DMS53 (cell line): ENCODE measurements at regions not wholly inside any gene's neighbourhood (a gene's known extent, or its start where the extent isn't known, plus 50 kb on each side); places are given as distances from the start of the nearest gene placed in this dataset.
A peak's percentile ranks its signal among the peaks of the same experiment; 100 is the strongest.
"Not testable (repeated sequence)": the region's sequence is repeated elsewhere in the genome, so short reads cannot be mapped to it uniquely, and the experiment has no call there.

ENCODE experiments used
- DNase-seq: peaks from one replicate; lab custom pipeline; 2025; lab: John Stamatoyannopoulos, UW

DNA sequence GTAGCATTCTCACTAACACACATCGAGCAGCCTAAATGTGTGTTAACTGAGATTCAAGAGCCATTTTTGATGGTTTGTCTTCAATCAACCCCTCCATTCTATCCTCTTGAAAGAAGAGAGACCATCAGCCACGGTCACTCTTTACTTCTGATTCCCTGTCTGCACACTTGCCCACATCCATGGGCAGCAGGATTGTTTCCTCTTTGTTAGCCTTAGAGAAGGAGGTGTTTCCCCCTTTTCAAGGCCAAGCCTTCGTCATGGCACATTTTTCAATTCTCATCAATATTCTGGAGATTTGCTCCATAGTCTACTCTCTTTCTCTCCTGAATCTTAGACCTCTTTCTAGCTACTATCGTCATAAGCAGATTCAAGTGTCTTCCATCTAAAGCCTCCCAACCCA, 522.4 kb upstream of the NAALADL2 start:
- no peak for DNase-seq

DNA sequence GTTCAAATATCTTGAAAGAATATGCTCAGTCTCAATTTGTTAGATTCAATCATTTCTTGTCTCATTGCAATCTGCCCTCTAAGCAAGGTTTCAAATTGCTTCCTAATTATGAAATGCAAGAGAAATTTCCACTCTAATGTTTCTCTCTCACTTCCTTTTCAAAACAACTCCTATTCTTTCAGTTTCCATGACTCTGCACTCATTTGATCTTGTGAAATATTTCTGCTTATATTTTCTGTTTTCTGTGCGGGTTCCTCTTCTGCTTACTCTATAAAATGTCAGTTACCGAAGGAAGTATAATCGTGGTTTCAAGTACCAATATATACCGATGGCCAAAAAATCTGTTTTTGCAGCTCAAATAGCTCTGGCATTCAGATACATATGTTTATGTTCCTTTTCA, 521.9 kb upstream of the NAALADL2 start:
- no peak for DNase-seq

- no peak for DNase-seq
These were observed 518.2 kb upstream of the NAALADL2 start for GRCh38 chr3:174340624-174341587.

DNA sequence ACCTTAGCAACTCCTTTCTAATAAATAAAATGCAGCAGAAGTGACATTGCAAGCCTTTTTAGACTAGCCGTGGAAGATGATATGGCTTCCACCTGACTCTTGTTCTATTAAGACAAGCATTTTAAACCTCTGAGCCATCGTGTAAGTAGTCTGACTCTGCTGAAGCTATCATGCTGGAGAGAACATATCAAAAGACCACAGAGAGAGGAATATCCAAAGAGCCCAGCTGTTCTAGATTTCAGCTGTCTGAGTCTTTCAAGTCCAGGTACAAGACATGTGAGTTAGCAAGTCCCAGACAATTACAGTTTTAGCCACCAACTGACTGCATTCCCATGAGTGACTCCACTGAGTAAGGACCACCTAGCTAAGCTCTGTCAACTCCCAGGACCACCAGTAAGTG, 517.0 kb upstream of the NAALADL2 start:
- DNase-seq: no peak

DNA sequence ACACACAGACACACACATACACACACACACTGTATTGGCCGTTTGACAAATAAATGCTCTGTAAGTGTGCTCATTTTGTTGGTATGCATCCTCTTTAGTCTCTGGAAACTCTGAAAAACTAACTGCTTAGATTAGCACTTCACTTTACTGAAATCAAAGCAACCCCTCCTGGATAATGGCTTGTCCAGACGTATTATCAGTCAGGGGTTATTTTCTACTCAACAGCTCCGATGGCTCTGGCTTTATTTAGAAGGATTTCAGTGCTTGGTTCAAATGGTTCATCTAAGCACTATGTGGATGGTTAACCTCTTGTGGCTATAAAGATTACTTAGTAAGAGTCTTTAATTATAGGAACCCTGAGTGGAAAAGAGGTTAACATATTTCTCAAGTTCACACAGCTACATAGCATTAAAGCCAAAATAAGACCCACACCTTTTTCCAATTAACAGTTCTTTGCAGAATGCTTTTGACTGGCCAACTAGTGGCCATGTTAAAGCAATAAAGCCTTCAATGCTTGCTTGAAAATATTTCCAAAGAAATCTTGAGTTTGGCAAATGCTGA, 516.1 kb upstream of the NAALADL2 start:
- no peak for DNase-seq

DNA sequence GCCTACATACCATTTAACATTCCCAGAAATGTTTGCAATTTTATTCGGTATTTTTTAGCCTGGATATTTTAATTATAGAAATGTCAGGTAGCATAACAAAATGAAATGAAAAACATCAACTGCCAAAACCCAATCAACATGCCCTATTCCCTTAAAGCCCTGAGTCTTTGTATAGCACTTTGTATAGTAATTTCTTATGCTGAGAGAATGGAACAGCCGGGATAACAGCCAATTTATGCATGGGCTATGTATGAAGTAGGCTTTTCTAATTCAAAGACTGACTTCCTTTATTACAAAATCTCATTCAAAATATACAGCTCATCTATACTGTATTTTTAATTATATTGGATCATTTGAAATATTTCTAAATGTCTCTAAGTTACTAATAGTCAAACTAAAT, 513.0 kb upstream of the NAALADL2 start:
- DNase-seq: no peak

GRCh38 chr3:174346571-174346970, 512.6 kb upstream of the NAALADL2 start:
- no peak for DNase-seq

DNA sequence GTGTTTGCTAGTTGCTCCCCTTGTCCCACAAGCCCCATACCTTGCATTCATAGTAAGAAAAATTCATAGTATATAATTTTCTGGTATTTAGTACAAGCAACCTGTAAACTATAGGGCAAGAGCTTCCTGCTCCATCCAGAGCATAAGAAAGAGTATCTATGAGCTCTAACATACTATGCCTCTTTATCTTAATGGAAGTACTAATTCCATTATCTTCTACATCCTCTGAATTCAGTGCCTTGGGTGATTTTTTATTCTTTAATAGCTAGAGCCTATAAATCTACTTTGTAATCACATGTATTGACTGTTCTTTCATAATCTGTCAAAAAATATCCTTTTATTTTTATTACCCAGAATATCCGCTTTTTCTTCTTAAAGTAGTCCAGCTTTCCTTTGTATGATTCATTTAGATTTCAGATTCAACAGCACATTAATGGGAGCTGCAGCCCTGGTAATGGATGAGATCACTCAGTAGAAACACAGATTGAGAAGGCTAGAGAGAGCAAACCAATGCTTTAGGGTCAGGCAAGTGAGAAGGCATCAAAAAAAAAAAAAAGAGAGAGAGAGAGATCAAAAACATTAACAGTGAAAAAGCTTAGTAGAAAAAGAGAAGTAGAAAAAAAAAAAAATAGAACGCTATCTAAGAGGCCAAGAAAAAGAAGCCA, 511.5 kb upstream of the NAALADL2 start:
- no peak for DNase-seq

- DNase-seq: no peak
These were observed 506.9 kb upstream of the NAALADL2 start for GRCh38 chr3:174352227-174352626.

DNA sequence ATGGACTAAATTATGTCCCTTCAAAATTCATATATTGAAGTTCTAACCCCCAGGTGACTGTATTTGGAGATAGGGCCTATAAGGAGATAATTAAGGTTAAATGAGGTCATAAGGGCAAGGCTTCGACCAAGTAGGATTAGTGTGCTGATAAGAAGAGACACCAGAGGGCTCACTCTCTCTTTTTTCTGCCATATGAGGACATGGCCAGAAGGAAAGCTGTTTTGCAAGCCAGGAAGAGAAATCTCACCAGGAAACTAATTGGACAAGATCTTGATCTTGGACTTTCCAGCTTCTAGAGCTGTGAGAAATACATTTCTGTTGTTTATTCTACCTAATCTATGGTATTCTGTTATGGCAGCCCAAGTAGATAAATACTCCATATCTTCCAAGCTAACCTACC, 503.6 kb upstream of the NAALADL2 start:
- peak; percentile 60 for DNase-seq

GRCh38 chr3:174356596-174356995, 502.5 kb upstream of the NAALADL2 start:
- DNase-seq: no peak

DNA sequence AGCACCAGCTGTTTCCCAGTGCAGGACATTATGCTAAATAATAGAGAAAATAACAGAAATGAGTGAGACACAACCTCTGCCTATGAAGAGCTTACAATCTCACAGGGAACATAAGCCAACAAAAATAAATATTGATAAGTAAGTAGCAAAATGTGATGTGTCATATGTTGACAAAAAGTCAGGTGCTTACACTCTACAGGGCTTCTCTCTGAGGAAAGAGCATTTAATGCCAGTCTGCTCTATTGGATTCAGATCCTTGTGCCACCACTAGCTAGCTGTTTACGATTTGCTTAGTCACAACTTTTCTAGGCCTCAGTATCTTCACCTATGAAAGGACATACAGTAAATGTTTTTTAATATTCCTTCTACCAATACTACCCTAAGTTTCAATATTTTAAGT, 500.9 kb upstream of the NAALADL2 start:
- peak; percentile 71 for DNase-seq

DNA sequence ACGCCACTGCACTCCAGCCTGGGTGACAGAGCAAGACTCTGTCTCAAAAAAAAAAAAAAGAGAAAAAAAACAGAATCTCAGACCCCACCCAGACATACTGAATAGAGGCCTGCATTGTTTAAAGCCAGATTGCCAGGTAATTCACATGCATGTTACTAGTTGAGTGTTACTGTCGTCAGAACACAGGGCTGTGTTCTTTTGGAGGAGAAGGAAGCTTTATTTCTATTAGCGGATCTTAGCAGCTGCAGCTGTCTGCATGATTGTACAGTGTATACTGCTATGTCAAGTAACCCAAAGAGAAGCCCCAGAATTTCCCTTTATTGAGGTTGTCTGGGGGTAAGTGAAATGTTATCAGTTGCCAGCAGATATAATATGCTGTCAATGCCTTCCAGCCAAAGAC, 496.6 kb upstream of the NAALADL2 start:
- DNase-seq: no peak

- no peak for DNase-seq
These were observed 495.9 kb upstream of the NAALADL2 start for GRCh38 chr3:174363256-174363655.

- DNase-seq: no peak
These were observed 493.3 kb upstream of the NAALADL2 start for GRCh38 chr3:174365796-174366195.

- DNase-seq: not testable (repeated sequence)
These were observed 492.2 kb upstream of the NAALADL2 start for GRCh38 chr3:174366904-174367303.

DNA sequence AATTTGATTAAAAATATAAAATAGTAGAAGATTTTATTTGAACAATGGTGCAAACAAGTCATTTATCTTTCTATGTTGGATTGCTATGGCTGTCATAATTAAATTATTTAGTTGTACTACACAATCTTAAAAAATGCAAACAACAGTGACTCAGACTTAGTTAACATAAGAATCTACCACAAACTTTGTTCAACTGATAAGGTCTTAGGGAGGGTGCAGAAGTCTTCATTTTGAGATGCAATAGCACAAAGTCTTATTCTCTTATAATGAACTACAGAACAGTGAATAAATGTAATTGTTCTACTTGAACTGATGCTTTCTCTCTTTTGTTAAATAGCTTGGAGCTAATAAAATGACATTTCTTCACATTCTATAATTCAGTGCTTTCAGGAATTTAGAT, 482.8 kb upstream of the NAALADL2 start:
- no peak for DNase-seq

DNA sequence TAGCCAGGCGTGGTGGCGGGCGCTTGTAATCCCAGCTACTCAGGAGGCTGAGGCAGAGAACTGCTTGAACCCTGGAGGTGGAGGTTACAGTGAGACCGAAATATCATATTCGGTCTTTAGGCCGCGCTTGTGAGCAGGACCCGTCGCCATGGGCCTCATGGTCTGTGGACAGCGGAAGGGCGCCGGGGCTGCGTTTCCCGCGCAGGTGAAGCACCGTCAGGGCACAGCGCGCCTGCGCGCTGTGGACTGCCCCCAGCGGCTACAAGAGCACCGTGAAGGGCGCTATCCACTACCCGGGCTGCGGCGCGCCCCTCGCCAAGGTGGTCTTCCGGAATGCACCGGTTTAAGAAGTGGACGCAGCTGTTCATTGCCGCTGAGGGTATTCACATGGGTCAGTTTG, 482.0 kb upstream of the NAALADL2 start:
- DNase-seq: no peak

DNA sequence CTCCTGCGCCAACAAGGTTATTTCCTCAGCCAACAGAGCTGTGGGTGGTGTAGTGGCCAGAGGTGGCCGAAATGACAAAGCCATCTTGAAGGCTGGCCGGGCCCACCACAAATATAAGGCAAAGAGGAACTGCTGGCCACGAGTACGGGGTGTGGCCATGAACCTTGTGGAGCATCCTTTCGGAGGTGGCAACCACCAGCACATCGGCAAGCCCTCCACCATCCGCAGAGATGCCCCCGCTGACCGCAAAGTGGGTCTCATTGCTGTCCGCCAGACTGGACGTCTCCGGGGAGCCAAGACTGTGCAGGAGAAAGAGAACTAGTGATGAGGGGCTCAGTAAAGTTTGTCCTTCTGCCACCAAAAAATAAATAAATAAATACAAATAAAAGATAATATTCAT, 481.4 kb upstream of the NAALADL2 start:
- DNase-seq: no peak

- DNase-seq: no peak
These were observed 476.3 kb upstream of the NAALADL2 start for GRCh38 chr3:174382878-174383277.

DNA sequence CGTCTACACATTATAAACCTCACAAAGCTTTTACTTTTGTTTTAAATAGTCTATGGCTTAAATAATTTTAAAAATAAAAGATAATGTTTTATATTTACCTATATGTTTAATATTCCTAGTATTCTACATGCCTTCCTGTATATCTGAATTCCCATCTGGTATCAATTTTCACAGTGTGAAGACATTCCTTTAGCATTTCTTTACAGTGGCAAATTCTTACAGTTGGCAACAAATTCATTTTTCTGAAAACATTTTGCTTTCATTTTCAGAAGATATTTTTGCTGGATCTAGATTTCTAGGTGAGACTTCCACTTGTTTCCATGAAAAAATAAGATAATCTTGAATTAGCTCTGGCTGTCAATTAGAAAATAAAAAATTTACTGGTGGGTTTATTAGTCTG, 471.4 kb upstream of the NAALADL2 start:
- no peak for DNase-seq

GRCh38 chr3:174397848-174398247, 461.3 kb upstream of the NAALADL2 start:
- peak; percentile 37 for DNase-seq

DNA sequence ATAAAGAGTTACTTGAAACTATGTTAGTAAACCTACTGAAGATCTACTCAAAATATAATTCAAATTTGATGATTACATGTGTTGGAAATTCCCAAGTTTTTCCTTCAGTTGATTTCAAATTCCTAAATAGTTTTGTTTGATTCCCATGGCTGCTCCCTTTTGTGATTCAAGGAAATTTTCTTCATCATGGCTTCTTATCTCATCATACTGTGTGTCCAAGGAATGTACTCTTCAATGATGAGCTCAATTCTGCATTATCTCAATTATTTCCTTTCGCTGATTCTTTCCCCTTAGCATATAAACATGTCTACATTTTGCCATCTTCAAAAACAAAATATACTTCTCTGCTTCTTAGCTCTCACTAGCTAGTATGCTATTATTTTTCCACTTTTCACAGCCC, 460.4 kb upstream of the NAALADL2 start:
- DNase-seq: no peak
